NOMO-1 treated with DMSO at 0.1 percent for 48 hours (cell line): ENCODE measurements at regions not wholly inside any gene's neighbourhood (a gene's known extent, or its start where the extent isn't known, plus 50 kb on each side); places are given as distances from the start of the nearest gene placed in this dataset.

Experiments used
- DNase-seq: peaks from one replicate; lab custom pipeline; 2025; ENCODE audit not compliant: unreplicated experiment; lab: John Stamatoyannopoulos, UW

- no peak for DNase-seq
Measured at GRCh38 chr2:78561876-78562275, 463.6 kb upstream of the REG3G start.

- no peak for DNase-seq
Measured at GRCh38 chr2:78564666-78565065, 460.8 kb upstream of the REG3G start.

- DNase-seq: no peak
Measured at GRCh38 chr2:78568782-78569373, 456.6 kb upstream of the REG3G start.

- DNase-seq: no peak
Measured at GRCh38 chr2:78576409-78576808, 449.1 kb upstream of the REG3G start.

- no peak for DNase-seq
Measured at GRCh38 chr2:78585871-78586270, 439.6 kb upstream of the REG3G start.

GRCh38 chr2:78586316-78586715, 439.2 kb upstream of the REG3G start:
- no peak for DNase-seq

- no peak for DNase-seq
Measured at GRCh38 chr2:78589871-78590270, 435.6 kb upstream of the REG3G start.

- no peak for DNase-seq
Measured at GRCh38 chr2:78592491-78592890, 433.0 kb upstream of the REG3G start.

GRCh38 chr2:78601113-78601512, 424.4 kb upstream of the REG3G start:
- no peak for DNase-seq

- DNase-seq: no peak
Measured at GRCh38 chr2:78602862-78603261, 422.6 kb upstream of the REG3G start.

- no peak for DNase-seq
Measured at GRCh38 chr2:78606895-78607294, 418.6 kb upstream of the REG3G start.

- no peak for DNase-seq
Measured at GRCh38 chr2:78614726-78615125, 410.8 kb upstream of the REG3G start.

GRCh38 chr2:78615956-78616355, 409.5 kb upstream of the REG3G start:
- DNase-seq: no peak

- no peak for DNase-seq
Measured at GRCh38 chr2:78634425-78634824, 391.1 kb upstream of the REG3G start.

- DNase-seq: no peak
Measured at GRCh38 chr2:78644854-78645253, 380.6 kb upstream of the REG3G start.

GRCh38 chr2:78646533-78647364, 378.8 kb upstream of the REG3G start:
- DNase-seq: no peak

GRCh38 chr2:78648558-78648957, 376.9 kb upstream of the REG3G start:
- no peak for DNase-seq

GRCh38 chr2:78654941-78655340, 370.6 kb upstream of the REG3G start:
- no peak for DNase-seq

GRCh38 chr2:78676921-78677696, 348.4 kb upstream of the REG3G start:
- peak; percentile 48 for DNase-seq

- DNase-seq: no peak
Measured at GRCh38 chr2:78677774-78678173, 347.7 kb upstream of the REG3G start.

GRCh38 chr2:78681386-78681785, 344.1 kb upstream of the REG3G start:
- DNase-seq: no peak

GRCh38 chr2:78682781-78683180, 342.7 kb upstream of the REG3G start:
- DNase-seq: no peak
